Kidney tubule cell (primary cell): ENCODE measurements at regions not wholly inside any gene's neighbourhood (a gene's known extent, or its start where the extent isn't known, plus 50 kb on each side); places are given as distances from the start of the nearest gene placed in this dataset.

ENCODE experiments used
- DNase-seq: peaks from one replicate; pipeline ENCODE4 v3.0.0-alpha.2; 2018; ENCODE audit warnings: low spot score

DNA sequence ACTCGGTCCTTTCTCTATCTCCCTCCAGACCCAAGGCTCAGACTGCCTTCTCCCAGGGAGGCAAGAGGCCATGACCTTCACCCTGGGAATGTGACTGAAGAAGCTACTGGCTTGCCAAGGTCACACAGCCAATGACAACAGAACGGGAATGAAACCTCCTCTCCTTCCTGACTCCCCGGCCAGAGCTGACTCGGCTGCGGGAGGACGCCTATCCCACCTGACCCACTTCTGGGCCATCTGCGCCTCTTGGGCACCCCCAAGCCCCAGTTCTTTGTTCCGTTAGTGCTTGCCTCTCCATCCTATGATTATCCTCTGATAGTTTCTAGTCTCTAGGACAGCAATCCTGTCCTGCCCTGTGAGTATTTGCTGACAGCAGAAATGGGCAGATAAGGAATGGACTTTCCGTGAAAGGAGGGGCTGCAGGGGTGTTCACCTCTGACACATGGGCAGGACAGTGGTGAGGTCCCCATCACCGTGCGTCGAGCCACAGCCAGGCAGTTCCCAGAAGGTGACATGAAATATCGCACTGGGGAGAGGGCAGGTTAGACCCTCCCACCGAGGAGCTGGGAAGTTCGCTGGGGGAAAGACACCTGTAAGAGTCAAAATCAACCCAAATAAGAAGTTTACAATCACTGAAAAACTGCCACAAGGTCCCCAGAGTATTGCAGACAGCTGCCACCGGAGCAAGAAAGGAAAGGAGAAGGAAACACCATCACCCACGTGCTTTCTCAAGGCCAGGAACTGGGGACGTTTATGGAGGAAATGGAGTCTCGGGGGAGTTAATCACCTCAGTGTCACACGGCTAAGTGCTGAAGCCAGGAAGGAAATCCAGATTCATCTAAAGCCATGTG is 63.0 kb downstream of the INSIG1 start:
- no peak for DNase-seq

DNA sequence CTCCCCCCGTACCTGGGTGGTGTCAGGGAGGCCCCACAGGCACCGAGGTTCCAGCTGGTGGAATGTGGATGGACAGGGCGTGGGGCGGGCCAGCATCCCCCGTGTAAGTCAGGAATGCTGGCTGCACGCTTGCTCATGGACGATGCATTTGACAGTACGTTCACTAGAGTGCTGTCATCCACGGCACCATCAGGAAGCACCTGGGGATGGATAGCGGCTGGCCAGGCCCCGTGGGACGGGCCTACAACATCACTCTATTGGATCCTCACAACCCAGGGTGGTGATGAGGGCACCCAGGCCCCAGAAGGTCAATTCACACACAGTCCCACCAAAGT is 63.6 kb downstream of the INSIG1 start:
- no peak for DNase-seq

GRCh38 chr7:155361947-155362346 is 64.3 kb downstream of the INSIG1 start:
- no peak for DNase-seq

- DNase-seq = no peak
These were observed 64.9 kb downstream of the INSIG1 start for GRCh38 chr7:155362380-155363145.

DNA sequence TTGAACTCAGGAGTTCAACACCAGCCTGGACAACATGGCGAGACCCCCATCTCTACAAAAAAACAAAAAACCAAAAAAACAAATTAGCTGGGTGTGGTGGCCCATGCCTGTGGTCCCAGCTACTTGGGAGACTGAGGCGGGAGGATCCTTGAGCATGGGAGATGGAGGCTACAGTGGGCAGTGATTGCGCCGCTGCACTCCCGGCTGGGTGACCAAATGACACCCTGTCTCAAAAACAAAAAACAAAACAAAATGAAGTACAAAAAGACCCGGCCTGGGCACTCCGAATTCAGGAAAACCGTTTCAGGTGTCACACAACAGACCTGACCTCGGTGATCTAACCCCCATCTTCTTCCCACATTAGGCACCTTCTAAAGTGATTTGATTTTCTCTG is 65.5 kb downstream of the INSIG1 start:
- no peak for DNase-seq

- DNase-seq = no peak
These were observed 66.3 kb downstream of the INSIG1 start for GRCh38 chr7:155363852-155364600.

- no peak for DNase-seq
These were observed 67.6 kb downstream of the INSIG1 start for GRCh38 chr7:155365146-155365874.

DNA sequence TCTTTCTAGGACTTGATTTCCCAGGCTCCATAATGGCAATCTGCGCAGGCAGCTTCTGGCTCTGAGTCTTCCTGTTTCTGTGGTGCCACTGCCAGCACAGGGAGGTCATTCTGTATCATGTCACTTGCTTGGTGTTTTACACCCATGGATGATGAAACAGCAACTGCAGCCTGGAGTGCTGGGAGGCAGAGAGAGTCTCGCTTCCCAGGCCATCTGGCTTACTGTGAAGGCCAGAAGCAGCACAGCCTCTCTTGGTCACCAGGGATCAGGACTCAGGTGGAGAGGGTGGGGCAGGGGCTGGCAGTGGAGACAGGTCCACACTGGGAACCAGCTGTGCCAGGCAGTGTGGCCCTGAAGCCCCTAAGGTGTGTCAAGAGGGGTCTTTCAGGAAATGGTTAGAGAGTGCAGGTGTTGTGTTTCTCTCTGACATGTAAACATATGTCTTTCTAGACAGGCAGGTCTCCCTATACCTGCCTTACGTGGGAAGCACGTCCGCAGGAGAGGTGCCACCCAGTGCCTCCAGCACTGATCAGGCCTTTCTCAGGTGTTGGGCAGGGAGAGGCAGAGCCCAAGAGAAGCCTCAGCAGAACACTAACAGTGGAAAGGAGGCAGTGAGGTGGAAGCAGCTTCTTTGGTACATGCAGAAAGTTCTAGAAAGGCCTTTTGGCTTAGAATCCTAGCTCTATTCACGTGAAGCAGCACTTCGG is 71.4 kb downstream of the INSIG1 start:
- DNase-seq = no peak

GRCh38 chr7:155369766-155370165 is 72.1 kb downstream of the INSIG1 start:
- no peak for DNase-seq

DNA sequence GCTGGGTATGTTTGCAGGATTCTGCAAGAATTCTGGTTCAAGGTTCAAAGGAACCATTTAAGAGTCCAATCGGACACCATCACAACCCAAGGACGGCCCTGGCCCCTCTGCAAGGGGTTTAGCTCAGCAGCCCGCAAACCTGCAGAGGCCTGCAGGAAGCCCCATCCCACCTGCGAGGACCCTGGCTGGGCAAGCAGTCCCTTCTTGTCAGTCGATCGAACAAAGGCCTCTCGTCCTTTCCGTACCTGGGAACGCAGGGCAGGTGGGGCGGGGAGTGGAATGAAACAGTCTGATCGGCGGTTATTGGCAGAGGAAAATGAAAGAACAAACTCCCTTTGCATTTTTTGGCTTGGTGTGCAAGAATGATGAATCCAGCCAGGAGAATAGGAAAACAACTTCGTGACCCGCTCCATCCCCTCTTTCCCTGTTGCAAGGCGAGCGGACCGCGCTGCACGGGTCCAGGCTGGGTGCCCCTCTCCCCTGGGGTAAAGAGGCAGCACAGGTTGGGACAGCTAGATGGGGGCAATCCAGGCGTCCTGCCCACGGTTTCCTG is 73.7 kb downstream of the INSIG1 start:
- DNase-seq = no peak

DNA sequence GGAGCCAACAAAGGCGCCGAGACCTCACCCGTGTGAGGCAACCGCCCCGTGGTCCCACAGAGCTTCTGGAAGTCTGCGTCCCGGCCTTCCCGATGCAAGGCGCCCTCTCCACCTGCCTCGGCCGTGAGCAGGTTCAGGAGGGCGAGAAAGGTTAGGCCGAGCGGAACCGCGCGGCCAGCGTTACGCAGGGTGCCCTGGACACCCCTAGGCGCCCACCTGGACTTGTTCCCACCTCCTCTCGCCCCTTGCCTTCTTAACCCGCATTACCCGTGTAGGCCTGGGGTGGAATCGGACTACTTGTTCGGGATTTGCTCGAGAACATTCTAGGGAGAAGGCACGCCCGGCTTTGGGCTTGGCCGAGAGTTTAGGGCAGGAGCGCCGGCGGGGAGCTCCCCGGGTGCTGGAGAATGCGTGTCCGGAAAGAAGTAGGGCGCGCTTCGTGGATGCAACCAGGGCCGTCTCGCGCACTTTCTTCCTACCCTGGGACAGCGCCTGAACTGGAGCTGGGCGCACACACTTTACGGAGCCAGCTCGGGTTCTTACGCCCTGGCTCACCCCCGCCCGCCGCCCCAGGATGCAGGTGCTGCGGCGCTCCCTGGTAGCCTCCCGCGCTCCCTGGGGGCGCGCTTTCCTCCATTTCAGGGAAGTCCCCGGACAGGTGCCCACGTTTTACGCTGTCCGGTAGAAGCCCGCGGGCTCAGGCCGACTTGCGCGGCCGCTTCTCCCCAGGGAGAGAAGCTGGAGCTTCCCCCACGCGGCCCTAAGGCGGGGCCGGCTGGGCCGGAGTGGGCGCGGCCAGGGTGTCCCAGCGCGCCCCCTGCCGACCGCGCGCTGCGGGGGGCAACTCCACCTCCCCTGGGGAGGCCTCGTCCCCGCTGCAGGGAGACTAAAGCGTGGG is 74.5 kb downstream of the INSIG1 start:
- peak; percentile 29 for DNase-seq

DNA sequence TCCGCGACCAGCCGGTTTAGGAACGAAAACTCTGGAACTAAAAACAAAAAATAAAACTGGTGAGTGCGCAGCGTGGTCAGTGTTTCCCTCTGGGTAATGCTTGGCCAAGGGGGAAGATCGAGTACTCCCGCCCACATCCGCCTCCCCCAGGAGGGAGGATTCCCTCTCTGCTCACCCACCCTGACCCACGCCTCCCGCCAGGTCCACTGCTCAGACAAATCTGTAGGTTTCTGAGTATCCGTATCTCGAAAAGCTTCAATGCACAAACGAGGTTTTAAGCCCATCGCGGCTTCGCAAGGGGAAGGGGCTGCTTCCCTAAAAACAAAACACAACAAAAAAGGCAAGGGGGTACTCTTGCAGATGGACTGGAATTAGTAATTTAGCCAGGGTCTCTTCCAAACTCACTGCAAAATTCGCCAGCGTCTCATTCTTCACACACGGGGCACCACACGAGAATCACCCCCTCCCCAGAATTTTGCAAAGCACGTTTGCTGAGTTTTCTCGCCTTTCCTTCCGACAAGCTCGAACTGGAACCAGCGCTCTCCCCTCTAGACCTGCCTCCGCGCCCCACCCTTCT is 75.2 kb downstream of the INSIG1 start:
- no peak for DNase-seq

DNA sequence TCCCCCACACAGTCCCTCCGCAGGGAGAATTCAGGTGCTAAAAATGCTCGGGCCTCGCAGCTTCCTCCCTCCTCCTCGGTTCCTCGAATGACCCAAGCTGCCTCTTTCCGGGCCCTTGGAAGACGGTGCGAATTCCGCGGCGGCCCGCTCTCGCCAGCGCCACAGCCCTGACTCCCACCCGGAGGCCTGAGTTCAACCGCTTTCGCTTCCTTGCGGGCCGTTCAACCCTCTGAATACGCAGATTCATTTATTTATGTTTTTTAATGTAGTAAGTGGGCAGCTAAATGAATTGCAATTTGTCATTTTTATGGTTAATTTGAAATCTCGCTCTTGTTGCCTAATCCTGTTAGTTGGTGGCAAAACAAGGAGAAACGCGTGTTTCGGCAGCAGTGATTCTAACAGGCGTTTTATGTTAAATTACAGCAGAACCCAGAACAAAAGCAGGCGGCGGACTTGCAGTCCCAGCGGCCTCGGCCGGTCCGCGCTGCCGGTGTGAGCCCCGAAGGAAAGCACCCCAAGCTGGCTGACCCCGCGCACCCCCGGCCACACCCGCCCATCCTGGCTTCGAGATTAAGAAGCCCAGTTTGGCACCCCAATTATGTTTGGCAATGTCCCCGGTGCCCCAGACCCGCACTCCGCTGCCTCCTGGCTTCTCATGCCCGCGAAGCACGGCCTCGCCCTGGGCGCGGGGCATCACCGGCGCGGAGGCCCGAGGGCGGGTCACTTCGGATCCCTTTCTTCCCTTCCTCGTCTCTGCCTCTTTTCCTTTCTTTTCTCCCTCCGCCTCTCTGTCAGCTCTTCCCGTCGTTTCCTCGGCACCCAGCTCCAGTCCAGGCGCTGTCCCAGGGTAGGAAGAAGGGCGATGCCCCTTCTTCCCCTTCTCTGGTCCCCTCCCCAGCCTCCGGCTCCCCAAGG is 75.9 kb downstream of the INSIG1 start:
- DNase-seq = no peak

DNA sequence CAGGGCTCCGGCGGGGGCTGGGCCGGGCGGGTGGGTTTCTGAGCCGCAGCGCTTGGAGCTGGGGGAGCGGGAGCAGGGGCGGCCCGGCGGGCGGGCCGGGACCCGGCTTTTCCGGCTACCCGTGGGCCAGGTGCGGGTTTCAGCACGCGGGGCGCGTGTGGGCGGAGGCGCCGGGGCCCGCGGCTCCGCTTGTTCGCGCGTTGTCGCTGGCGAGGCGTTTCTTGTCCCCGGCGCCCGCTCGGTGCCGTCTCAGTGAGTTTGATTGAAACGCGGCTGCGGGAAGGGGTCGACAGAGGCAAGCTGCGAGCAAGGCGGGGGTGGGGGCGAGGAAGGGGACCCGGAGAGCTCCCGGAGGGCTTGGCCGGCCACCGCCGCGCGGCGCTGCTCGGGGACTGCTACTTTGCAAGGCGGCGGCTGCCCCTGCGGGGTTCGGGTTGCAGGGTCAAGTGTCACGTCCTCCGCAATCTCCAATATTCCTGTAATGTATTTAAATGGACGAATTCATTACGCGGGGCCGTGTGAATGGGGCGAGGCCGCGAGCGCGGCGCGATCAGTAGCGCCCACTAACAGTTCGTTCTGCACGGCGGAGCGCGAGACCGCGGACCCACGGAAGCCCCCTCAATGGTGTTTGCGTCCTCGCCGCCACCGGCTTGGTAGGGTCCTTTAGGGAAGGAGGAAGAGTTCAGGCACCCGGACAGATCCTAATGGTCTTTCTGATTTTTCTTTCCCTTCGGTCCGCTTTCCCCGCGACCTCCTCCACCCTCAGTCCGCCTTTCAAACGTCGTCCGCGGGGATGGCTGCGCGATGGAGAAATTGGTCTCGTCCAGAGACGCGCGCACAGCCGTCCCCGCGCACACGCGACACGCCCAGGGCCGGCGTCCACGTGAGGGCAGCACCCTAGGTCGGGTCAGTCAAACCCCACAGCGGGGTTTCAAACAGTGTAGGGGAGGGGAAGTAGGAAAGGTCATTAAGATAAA is 76.9 kb downstream of the INSIG1 start:
- DNase-seq = no peak

DNA sequence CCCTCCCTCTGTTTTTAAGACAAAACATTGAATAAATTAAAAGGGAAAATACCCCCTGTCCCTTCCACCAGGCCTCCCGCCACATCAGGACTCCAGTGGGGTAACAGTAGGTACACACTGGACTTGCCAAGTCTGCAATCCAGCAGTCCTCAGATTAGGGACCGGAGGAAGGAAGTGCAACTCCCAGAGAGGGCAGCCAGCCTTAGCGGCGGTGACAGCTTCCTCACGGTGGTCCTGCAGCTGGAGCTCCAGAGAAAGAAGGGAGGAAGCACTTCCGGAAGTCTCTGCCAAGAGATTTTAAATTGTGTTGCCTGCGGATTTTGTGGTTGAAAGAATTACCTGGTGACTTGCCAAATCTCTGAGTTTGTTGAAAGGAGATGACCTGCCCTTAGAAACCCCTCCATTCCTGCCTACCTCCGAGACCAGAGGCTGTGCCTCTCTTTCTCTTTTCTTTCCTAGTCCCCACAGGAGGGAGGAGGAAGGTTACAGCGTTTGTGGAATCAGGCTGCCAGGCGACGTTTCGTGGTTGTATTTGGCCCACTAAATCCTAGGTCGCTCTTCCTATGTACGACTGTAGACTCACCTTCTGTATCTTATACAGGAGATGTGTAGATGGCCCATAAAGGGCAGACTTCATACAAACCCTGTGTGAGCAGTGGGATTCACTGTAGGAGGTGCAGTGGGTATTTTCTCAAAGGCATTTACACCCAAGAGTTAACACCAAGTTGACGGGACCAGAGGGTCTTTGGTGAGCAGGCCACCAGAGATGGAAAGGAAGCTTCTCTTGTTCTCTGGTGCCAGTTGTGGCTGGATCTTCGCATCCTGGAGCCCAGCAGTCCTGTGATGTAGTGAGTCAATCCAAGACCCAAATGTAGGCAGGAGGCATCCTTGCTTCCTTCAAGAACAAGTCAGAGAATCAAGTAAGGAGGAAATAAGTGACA is 77.9 kb downstream of the INSIG1 start:
- peak; percentile 14 for DNase-seq
